Endodermal cell (in vitro differentiated cells): ENCODE measurements at regions not wholly inside any gene's neighbourhood (a gene's known extent, or its start where the extent isn't known, plus 50 kb on each side); places are given as distances from the start of the nearest gene placed in this dataset.

ENCODE experiments used
- DNase-seq: peaks from one replicate; pipeline ENCODE4 v3.0.0-alpha.2; 2017
- H3K27ac ChIP-seq: 2 replicates; pipeline ENCODE4 v1.5.1; 2013; ENCODE audit warnings: mild to moderate bottlenecking, low read depth, low read length, moderate library complexity
- H3K27me3 ChIP-seq: 2 replicates; pipeline ENCODE4 v1.6.1; 2013; ENCODE audit warnings: mild to moderate bottlenecking, low read length, moderate library complexity; ENCODE audit not compliant: insufficient read depth, control insufficient read depth, poor library complexity, severe bottlenecking
- H3K36me3 ChIP-seq: 2 replicates; pipeline ENCODE4 v1.7.0; 2013; ENCODE audit warnings: mild to moderate bottlenecking, low read length, moderate library complexity; ENCODE audit not compliant: control insufficient read depth, insufficient read depth
- H3K4me1 ChIP-seq: one replicate; pipeline ENCODE4 v1.7.0; 2013; ENCODE audit warnings: low read length; ENCODE audit not compliant: control insufficient read depth, insufficient read depth
- H3K4me3 ChIP-seq: 2 replicates; pipeline ENCODE4 v1.5.1; 2013; ENCODE audit warnings: mild to moderate bottlenecking, low read length, moderate library complexity
- H3K9ac ChIP-seq: 2 replicates; pipeline ENCODE4 v1.6.1; 2013; ENCODE audit warnings: mild to moderate bottlenecking, low read length, moderate library complexity; ENCODE audit not compliant: poor library complexity, severe bottlenecking; ENCODE audit errors: extremely low read depth
- H3K9me3 ChIP-seq: 2 replicates; pipeline ENCODE4 v1.6.1; 2013; ENCODE audit warnings: mild to moderate bottlenecking, low read length, moderate library complexity; ENCODE audit not compliant: control insufficient read depth
- H3K27ac Mint-ChIP-seq: 2 replicates; pipeline ENCODE4 v1.8.0; 2020; ENCODE audit warnings: mixed read lengths
- H3K27me3 Mint-ChIP-seq: 2 replicates; pipeline ENCODE4 v1.8.0; 2021; ENCODE audit warnings: mild to moderate bottlenecking, mixed read lengths; ENCODE audit not compliant: insufficient read depth
- H3K36me3 Mint-ChIP-seq: 2 replicates; pipeline ENCODE4 v1.8.0; 2020; ENCODE audit warnings: low read depth, mixed read lengths
- H3K4me1 Mint-ChIP-seq: 2 replicates; pipeline ENCODE4 v1.8.0; 2020; ENCODE audit warnings: mixed read lengths
- H3K4me3 Mint-ChIP-seq: 2 replicates; pipeline ENCODE4 v1.8.0; 2020; ENCODE audit warnings: mild to moderate bottlenecking, moderate library complexity, mixed read lengths
- H3K9me3 Mint-ChIP-seq: 2 replicates; pipeline ENCODE4 v1.8.0; 2020; ENCODE audit warnings: mild to moderate bottlenecking, mixed read lengths
- CTCF ChIP-seq: fragments of 200-600 bp; sonication (generic); conservative IDR thresholded peaks from 2 replicates; pipeline ENCODE4 v1.5.0; 2021; ENCODE audit warnings: antibody characterized with exemption, mild to moderate bottlenecking
- WGBS, 2 experiments: methylation state at CpG; one replicate each; pipeline versions ENCODE4 v1.1.5 to v1.1.7; 2013; ENCODE audit warnings: missing lambda C conversion rate in 2 of 2, mixed read lengths in 1 of 2; ENCODE audit not compliant: insufficient coverage in 1 of 2, insufficient read length in 1 of 2; 5-methylcytosine and 5-hydroxymethylcytosine counted together

GRCh38 chr20:39758876-39759275, 796.7 kb downstream of the DHX35 start:
- WGBS, 2 experiments = 78 to 96% methylated on average over 3 to 4 of the region's 4 CpGs
- H3K27ac ChIP-seq = no peak overlapping the region
- TF ChIP-seq CTCF = no peak
- no peaks in the 10 kb centered on the region for H3K27me3 ChIP-seq
- Mint-ChIP-seq H3K9me3 (peaks cover 2% of the 10 kb centered on the region), H3K4me3 (no peak overlapping the region), H3K27me3 (no peaks in the 10 kb centered on the region), H3K36me3 (peaks cover 3% of the 10 kb centered on the region), H3K27ac (no peak overlapping the region), H3K4me1 (peaks cover 5% of the 10 kb centered on the region)
- no peak overlapping the region for H3K9ac ChIP-seq
- H3K4me1 ChIP-seq = no peaks in the 10 kb centered on the region
- H3K4me3 ChIP-seq = no peak overlapping the region
- DNase-seq = no peak
- no peaks in the 10 kb centered on the region for H3K9me3 ChIP-seq
- no peaks in the 10 kb centered on the region for H3K36me3 ChIP-seq

- H3K27me3 ChIP-seq = no peaks in the 10 kb centered on the region
- no peak overlapping the region for H3K27ac Mint-ChIP-seq
- H3K9me3 Mint-ChIP-seq = no peaks in the 10 kb centered on the region
- no peak overlapping the region for H3K4me3 ChIP-seq
- H3K4me1 Mint-ChIP-seq = no peaks in the 10 kb centered on the region
- DNase-seq = no peak
- no peaks in the 10 kb centered on the region for H3K36me3 ChIP-seq
- H3K4me3 Mint-ChIP-seq = no peak overlapping the region
- no peaks in the 10 kb centered on the region for H3K9me3 ChIP-seq
- no peak overlapping the region for H3K9ac ChIP-seq
- no peaks in the 10 kb centered on the region for H3K4me1 ChIP-seq
- H3K27me3 Mint-ChIP-seq = no peaks in the 10 kb centered on the region
- no peak for TF ChIP-seq CTCF
- no peak overlapping the region for H3K27ac ChIP-seq
- H3K36me3 Mint-ChIP-seq = no peaks in the 10 kb centered on the region
Measured at GRCh38 chr20:39756828-39757227, 794.7 kb downstream of the DHX35 start.

DNA sequence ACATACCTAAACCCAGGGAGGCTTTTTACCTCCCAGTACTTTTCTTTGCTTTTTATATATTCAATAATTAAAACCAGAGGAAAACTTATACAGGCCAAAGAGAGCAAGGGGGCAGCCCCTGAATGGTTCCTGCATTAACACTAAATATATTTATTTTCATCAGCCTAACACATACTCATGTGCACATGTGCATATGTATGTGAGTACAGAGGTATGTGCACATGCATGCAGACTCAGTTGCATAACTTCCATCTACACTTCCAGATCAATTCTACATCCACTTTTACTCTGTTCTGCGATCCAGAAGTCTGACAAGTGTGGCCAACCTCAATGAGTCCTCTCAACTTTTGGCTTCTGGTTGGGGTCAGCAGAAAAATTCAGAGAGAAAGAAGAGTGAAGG, 794.2 kb downstream of the DHX35 start:
- WGBS, 2 experiments = 90% methylated on average over 1 of the region's 1 CpG; no CpG with 5 or more reads in 1 of the 2 experiments
- Histone ChIP-seq H3K36me3 (no peaks in the 10 kb centered on the region), H3K27ac (no peak overlapping the region), H3K9me3 (no peaks in the 10 kb centered on the region), H3K4me3 (no peak overlapping the region), H3K27me3 (no peaks in the 10 kb centered on the region), H3K4me1 (no peaks in the 10 kb centered on the region), H3K9ac (no peak overlapping the region)
- no peak overlapping the region for H3K27ac Mint-ChIP-seq
- no peaks in the 10 kb centered on the region for H3K27me3 Mint-ChIP-seq
- no peak for TF ChIP-seq CTCF
- no peaks in the 10 kb centered on the region for H3K4me1 Mint-ChIP-seq
- no peak overlapping the region for H3K4me3 Mint-ChIP-seq
- no peaks in the 10 kb centered on the region for H3K9me3 Mint-ChIP-seq
- H3K36me3 Mint-ChIP-seq = no peaks in the 10 kb centered on the region
- DNase-seq = no peak
